OCI-LY1 (cell line): ENCODE measurements at regions not wholly inside any gene's neighbourhood (a gene's known extent, or its start where the extent isn't known, plus 50 kb on each side); places are given as distances from the start of the nearest gene placed in this dataset.

ENCODE experiments used
- EZH2 ChIP-seq: fragments of 200-600 bp; sonication (generic), shearing (Covaris generic); IDR thresholded peaks from 2 replicates; pipeline ENCODE4 v1.8.0; 2017; ENCODE audit warnings: borderline replicate concordance, mixed run types, mild to moderate bottlenecking, antibody characterized with exemption, low read length, moderate library complexity, mixed read lengths
- TF ChIP-seq, protein P1 (sequence below): fragments of 200-600 bp; sonication (generic), shearing (Covaris generic); IDR thresholded peaks from 2 replicates; pipeline ENCODE4 v1.5.1; 2017; ENCODE audit warnings: mild to moderate bottlenecking, antibody characterized with exemption, low read length, moderate library complexity, mixed read lengths

DNA sequence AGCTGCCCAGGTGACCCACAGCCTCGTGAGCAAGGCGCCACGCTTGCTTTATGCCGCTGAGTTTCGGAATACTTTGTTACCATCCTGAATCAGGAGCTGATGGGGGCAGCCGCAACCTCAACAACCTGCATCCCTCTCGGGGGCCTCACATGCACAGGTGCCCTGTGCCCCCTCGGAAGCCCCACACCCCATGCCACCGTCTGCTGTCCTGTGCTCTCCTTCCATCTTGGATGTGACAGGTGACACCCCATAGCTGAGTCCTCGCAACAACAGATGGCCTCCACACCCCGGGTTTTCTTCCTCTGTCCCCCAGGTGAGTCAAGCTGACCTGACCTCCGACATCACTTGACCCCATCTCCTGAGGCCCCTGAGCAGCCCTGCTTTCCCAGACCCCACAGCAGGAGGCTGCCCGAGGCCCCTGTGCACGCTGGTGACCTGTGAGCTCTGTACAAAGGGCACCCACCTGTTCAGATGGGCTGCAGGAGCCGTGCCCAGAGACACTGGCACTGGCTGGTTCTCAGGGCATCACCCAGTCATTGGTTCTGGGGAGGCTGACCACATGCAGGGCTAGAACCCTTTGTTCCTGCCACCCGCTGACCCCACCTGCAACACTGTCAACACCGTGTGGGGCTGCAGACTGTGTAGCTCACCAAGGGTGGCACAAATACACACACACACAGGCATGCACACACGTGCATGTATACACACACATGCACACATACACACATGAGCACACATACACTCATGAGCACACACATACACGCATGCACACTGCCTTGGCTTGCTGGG is 57.7 kb downstream of the RMI2 start:
- TF ChIP-seq EZH2, result no peak
- TF ChIP-seq, protein P1, sequence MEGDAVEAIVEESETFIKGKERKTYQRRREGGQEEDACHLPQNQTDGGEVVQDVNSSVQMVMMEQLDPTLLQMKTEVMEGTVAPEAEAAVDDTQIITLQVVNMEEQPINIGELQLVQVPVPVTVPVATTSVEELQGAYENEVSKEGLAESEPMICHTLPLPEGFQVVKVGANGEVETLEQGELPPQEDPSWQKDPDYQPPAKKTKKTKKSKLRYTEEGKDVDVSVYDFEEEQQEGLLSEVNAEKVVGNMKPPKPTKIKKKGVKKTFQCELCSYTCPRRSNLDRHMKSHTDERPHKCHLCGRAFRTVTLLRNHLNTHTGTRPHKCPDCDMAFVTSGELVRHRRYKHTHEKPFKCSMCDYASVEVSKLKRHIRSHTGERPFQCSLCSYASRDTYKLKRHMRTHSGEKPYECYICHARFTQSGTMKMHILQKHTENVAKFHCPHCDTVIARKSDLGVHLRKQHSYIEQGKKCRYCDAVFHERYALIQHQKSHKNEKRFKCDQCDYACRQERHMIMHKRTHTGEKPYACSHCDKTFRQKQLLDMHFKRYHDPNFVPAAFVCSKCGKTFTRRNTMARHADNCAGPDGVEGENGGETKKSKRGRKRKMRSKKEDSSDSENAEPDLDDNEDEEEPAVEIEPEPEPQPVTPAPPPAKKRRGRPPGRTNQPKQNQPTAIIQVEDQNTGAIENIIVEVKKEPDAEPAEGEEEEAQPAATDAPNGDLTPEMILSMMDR, result no peak
